ENCODE measurements at regions not wholly inside any gene's neighbourhood (a gene's known extent, or its start where the extent isn't known, plus 50 kb on each side); places are given as distances from the start of the nearest gene placed in this dataset.

GRCh38 chr9:115525111-115526058 lies 407.4 kb upstream of the TNC start:
- 85% methylated on average over 7 of the region's 7 CpGs for WGBS
- H3K27me3 ChIP-seq (ENCODE audit: control insufficient read depth in 2 of 2, insufficient read depth in 1 of 2, low read length in 1 of 2), result no peaks in the 10 kb centered on the region
- no peaks in the 10 kb centered on the region for H3K36me3 ChIP-seq (ENCODE audit: control insufficient read depth in 2 of 2, insufficient read depth in 2 of 2, low read length in 1 of 2)
- H3K4me3 ChIP-seq (ENCODE audit: low read length in 2 of 2), result no peak overlapping the region
- DNase-seq (ENCODE audit: low read depth in 6 of 9, low spot score in 9 of 9), result no peak
- H3K4me1 ChIP-seq (ENCODE audit: control insufficient read depth in 2 of 2, insufficient read depth in 2 of 2, low read length in 2 of 2), result no peaks in the 10 kb centered on the region
- no peak overlapping the region for H3K27ac ChIP-seq (ENCODE audit: low read depth in 1 of 2, low read length in 1 of 2)
- no peaks in the 10 kb centered on the region for H3K9me3 ChIP-seq (ENCODE audit: control insufficient read depth in 2 of 2, insufficient read depth in 1 of 2, low read length in 1 of 2)

DNA sequence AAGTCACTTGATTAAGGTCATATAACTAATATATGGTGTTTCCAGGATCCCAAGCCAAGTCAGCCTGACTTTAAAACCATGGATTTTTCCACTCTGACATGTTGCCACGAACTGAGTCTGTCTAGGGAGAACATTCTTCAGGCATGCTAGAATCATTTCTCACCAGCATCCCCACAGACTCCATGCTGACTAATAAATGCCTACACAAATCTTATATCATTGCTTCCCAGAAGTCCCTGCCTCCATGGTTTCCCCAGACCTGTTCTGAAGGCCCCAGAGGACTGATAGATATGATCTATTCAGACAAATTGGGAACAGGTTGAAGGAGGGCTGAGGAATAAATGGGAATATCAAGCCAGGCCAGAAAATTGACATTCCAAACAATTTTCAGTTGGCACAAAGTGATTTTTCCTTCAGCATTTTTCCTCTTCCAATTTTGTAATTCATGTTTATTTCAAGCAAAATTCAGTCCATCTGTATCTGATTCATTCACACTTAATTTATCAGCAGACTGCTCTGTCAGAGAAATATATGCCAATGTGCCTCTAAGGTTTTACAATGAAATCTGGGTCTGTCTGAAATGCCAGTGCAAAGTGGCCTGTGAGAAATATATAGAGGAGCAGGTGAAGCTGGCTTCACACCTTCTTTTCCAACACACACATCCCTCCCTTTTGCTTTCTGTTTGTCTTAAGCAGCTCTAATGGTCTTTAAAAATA lies 413.6 kb upstream of the TNC start:
- Histone ChIP-seq H3K9me3 (ENCODE audit: control insufficient read depth in 2 of 2, insufficient read depth in 1 of 2, low read length in 1 of 2) (no peaks in the 10 kb centered on the region), H3K4me1 (ENCODE audit: control insufficient read depth in 2 of 2, insufficient read depth in 2 of 2, low read length in 2 of 2) (no peaks in the 10 kb centered on the region), H3K36me3 (ENCODE audit: control insufficient read depth in 2 of 2, insufficient read depth in 2 of 2, low read length in 1 of 2) (no peaks in the 10 kb centered on the region), H3K27ac (ENCODE audit: low read depth in 1 of 2, low read length in 1 of 2) (no peak overlapping the region), H3K4me3 (ENCODE audit: low read length in 2 of 2) (no peak overlapping the region), H3K27me3 (ENCODE audit: control insufficient read depth in 2 of 2, insufficient read depth in 1 of 2, low read length in 1 of 2) (no peaks in the 10 kb centered on the region)
- WGBS, result 67% methylated on average over 1 of the region's 1 CpG
- DNase-seq (ENCODE audit: low read depth in 6 of 9, low spot score in 9 of 9), result no peak

GRCh38 chr9:115533511-115533910 lies 415.6 kb upstream of the TNC start:
- Histone ChIP-seq H3K27me3 (ENCODE audit: control insufficient read depth in 2 of 2, insufficient read depth in 1 of 2, low read length in 1 of 2) (no peaks in the 10 kb centered on the region), H3K27ac (ENCODE audit: low read depth in 1 of 2, low read length in 1 of 2) (no peak overlapping the region), H3K36me3 (ENCODE audit: control insufficient read depth in 2 of 2, insufficient read depth in 2 of 2, low read length in 1 of 2) (no peaks in the 10 kb centered on the region), H3K4me1 (ENCODE audit: control insufficient read depth in 2 of 2, insufficient read depth in 2 of 2, low read length in 2 of 2) (no peaks in the 10 kb centered on the region), H3K4me3 (ENCODE audit: low read length in 2 of 2) (no peak overlapping the region), H3K9me3 (ENCODE audit: control insufficient read depth in 2 of 2, insufficient read depth in 1 of 2, low read length in 1 of 2) (no peaks in the 10 kb centered on the region)
- no peak for DNase-seq (ENCODE audit: low read depth in 6 of 9, low spot score in 9 of 9)

DNA sequence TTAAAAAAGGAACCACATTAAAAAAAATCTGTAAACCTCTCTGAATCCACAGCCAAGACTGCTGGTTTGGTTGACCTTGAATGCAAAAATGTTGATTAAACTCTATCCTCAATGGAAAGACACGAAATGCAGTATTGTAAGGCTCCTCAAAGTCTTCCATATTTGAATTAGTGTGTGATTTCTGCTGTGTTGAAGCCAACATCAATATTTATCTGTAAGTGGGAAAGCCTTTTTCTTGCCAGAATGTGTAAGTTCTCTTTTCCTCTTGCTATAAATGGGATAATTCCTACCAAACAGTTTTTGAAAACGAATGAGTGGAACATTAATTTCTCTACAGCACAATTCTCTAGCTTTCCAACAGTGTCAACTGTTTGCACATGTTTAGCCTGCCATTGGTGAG lies 422.1 kb upstream of the TNC start:
- Histone ChIP-seq H3K4me1 (ENCODE audit: control insufficient read depth in 2 of 2, insufficient read depth in 2 of 2, low read length in 2 of 2) (no peaks in the 10 kb centered on the region), H3K27ac (ENCODE audit: low read depth in 1 of 2, low read length in 1 of 2) (no peak overlapping the region), H3K27me3 (ENCODE audit: control insufficient read depth in 2 of 2, insufficient read depth in 1 of 2, low read length in 1 of 2) (no peaks in the 10 kb centered on the region), H3K9me3 (ENCODE audit: control insufficient read depth in 2 of 2, insufficient read depth in 1 of 2, low read length in 1 of 2) (no peaks in the 10 kb centered on the region), H3K4me3 (ENCODE audit: low read length in 2 of 2) (no peak overlapping the region), H3K36me3 (ENCODE audit: control insufficient read depth in 2 of 2, insufficient read depth in 2 of 2, low read length in 1 of 2) (no peaks in the 10 kb centered on the region)
- 78% methylated on average over 2 of the region's 2 CpGs for WGBS
- no peak for DNase-seq (ENCODE audit: low read depth in 6 of 9, low spot score in 9 of 9)

DNA sequence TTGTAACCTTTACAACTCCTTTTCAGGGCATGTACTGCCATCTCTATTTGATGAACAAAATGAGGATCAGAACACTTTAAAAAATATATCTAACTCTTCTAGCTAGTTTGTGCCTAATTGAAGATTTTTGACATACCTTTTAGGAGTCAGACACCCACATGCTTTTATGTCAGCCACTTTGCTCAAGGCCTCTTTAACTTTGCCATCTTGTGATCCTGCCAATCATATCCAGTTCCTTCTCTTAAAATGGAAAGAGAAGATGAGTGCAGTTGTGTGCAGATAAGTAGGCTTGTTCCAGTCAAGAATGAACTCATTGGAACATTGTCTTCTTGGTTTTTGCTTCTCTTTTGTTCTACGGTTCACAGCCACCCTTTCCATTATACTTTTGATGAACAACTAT lies 425.6 kb upstream of the TNC start:
- H3K9me3 ChIP-seq (ENCODE audit: control insufficient read depth in 2 of 2, insufficient read depth in 1 of 2, low read length in 1 of 2), result no peaks in the 10 kb centered on the region
- no peaks in the 10 kb centered on the region for H3K27me3 ChIP-seq (ENCODE audit: control insufficient read depth in 2 of 2, insufficient read depth in 1 of 2, low read length in 1 of 2)
- H3K27ac ChIP-seq (ENCODE audit: low read depth in 1 of 2, low read length in 1 of 2), result no peak overlapping the region
- no peaks in the 10 kb centered on the region for H3K4me1 ChIP-seq (ENCODE audit: control insufficient read depth in 2 of 2, insufficient read depth in 2 of 2, low read length in 2 of 2)
- H3K4me3 ChIP-seq (ENCODE audit: low read length in 2 of 2), result no peak overlapping the region
- no peak for DNase-seq (ENCODE audit: low read depth in 6 of 9, low spot score in 9 of 9)
- 92% methylated on average over 1 of the region's 1 CpG for WGBS
- no peaks in the 10 kb centered on the region for H3K36me3 ChIP-seq (ENCODE audit: control insufficient read depth in 2 of 2, insufficient read depth in 2 of 2, low read length in 1 of 2)

GRCh38 chr9:115548609-115549260 lies 430.8 kb upstream of the TNC start:
- no peak overlapping the region for H3K27ac ChIP-seq (ENCODE audit: low read depth in 1 of 2, low read length in 1 of 2)
- H3K36me3 ChIP-seq (ENCODE audit: control insufficient read depth in 2 of 2, insufficient read depth in 2 of 2, low read length in 1 of 2), result no peaks in the 10 kb centered on the region
- no peaks in the 10 kb centered on the region for H3K4me1 ChIP-seq (ENCODE audit: control insufficient read depth in 2 of 2, insufficient read depth in 2 of 2, low read length in 2 of 2)
- DNase-seq (ENCODE audit: low read depth in 6 of 9, low spot score in 9 of 9), result no peak
- no peaks in the 10 kb centered on the region for H3K9me3 ChIP-seq (ENCODE audit: control insufficient read depth in 2 of 2, insufficient read depth in 1 of 2, low read length in 1 of 2)
- WGBS, result 62% methylated on average over 2 of the region's 2 CpGs
- H3K4me3 ChIP-seq (ENCODE audit: low read length in 2 of 2), result no peak overlapping the region
- no peaks in the 10 kb centered on the region for H3K27me3 ChIP-seq (ENCODE audit: control insufficient read depth in 2 of 2, insufficient read depth in 1 of 2, low read length in 1 of 2)

- H3K9me3 ChIP-seq (ENCODE audit: control insufficient read depth in 2 of 2, insufficient read depth in 1 of 2, low read length in 1 of 2), result peaks cover 1 to 5% of the 10 kb centered on the region in 2 donors
- H3K36me3 ChIP-seq (ENCODE audit: control insufficient read depth in 2 of 2, insufficient read depth in 2 of 2, low read length in 1 of 2), result no peaks in the 10 kb centered on the region
- H3K27ac ChIP-seq (ENCODE audit: low read depth in 1 of 2, low read length in 1 of 2), result no peak overlapping the region
- WGBS, result 76% methylated on average over 2 of the region's 2 CpGs
- no peak overlapping the region for H3K4me3 ChIP-seq (ENCODE audit: low read length in 2 of 2)
- H3K4me1 ChIP-seq (ENCODE audit: control insufficient read depth in 2 of 2, insufficient read depth in 2 of 2, low read length in 2 of 2), result no peaks in the 10 kb centered on the region
- DNase-seq (ENCODE audit: low read depth in 6 of 9, low spot score in 9 of 9), result no peak
- no peaks in the 10 kb centered on the region for H3K27me3 ChIP-seq (ENCODE audit: control insufficient read depth in 2 of 2, insufficient read depth in 1 of 2, low read length in 1 of 2)
These were observed 433.4 kb upstream of the TNC start for GRCh38 chr9:115551396-115551795.

GRCh38 chr9:115553060-115553773 lies 435.3 kb upstream of the TNC start:
- Histone ChIP-seq H3K27me3 (ENCODE audit: control insufficient read depth in 2 of 2, insufficient read depth in 1 of 2, low read length in 1 of 2) (no peaks in the 10 kb centered on the region), H3K4me3 (ENCODE audit: low read length in 2 of 2) (no peak overlapping the region), H3K36me3 (ENCODE audit: control insufficient read depth in 2 of 2, insufficient read depth in 2 of 2, low read length in 1 of 2) (no peaks in the 10 kb centered on the region), H3K4me1 (ENCODE audit: control insufficient read depth in 2 of 2, insufficient read depth in 2 of 2, low read length in 2 of 2) (no peaks in the 10 kb centered on the region), H3K27ac (ENCODE audit: low read depth in 1 of 2, low read length in 1 of 2) (no peak overlapping the region), H3K9me3 (ENCODE audit: control insufficient read depth in 2 of 2, insufficient read depth in 1 of 2, low read length in 1 of 2) (peaks cover 1 to 7% of the 10 kb centered on the region in 2 donors)
- DNase-seq (ENCODE audit: low read depth in 6 of 9, low spot score in 9 of 9), result no peak
- WGBS, result 96% methylated on average over 2 of the region's 2 CpGs
